Spleen (tissue), 7 donors: ENCODE measurements at regions not wholly inside any gene's neighbourhood (a gene's known extent, or its start where the extent isn't known, plus 50 kb on each side); places are given as distances from the start of the nearest gene placed in this dataset.

Source experiments
- CTCF ChIP-seq, 11 experiments: fragments of 200-600 bp in 7 of 11; fragments of 450-650 bp in 4 of 11; sonication (generic) in 4 of 11; IDR thresholded peaks in 8 of 11; conservative IDR thresholded peaks in 3 of 11; 1 replicate in 7 of 11; 2 replicates in 4 of 11; pipeline versions ENCODE4 v1.4.0 to v1.8.0; 2016 to 2021; ENCODE audit warnings: antibody characterized with exemption in 11 of 11, inconsistent platforms in 4 of 11, mild to moderate bottlenecking in 1 of 11
- POLR2AphosphoS5 ChIP-seq, 3 donors: sonication (generic); formaldehyde crosslinking; IDR thresholded peaks; one replicate each; pipeline ENCODE4 v1.5.1; 2017; ENCODE audit warnings: antibody characterized with exemption in 3 of 3
- donor health status: DM: no; HTN: no; CAD: no; lungs with moderate emphysema.
- donor health status: DM: no; HTN: no; CAD: no.
- donor health status: DM: no; HTN: no; CAD: no.

GRCh38 chr4:166399021-166399420 lies 526.0 kb downstream of the TLL1 start:
- TF ChIP-seq POLR2AphosphoS5 (IDR thresholded peaks at IDR 0.05) (no peak), CTCF (IDR thresholded peaks at IDR 0.05 in 8 of 11, conservative IDR thresholded peaks at IDR 0.05 in 3 of 11) (no peak)
